ENCODE measurements at regions not wholly inside any gene's neighbourhood (a gene's known extent, or its start where the extent isn't known, plus 50 kb on each side); places are given as distances from the start of the nearest gene placed in this dataset.

- no TSS peak for BruUV-seq (replicated peaks)
- ATAC-seq (no peak), DNase-seq (ENCODE audit: low read depth, low spot score) (no peak)
- no peaks in the 10 kb centered on the region for H3K27me3 ChIP-seq (ENCODE audit: control insufficient read depth, insufficient read depth, low read length)
- H3K9me3 ChIP-seq (ENCODE audit: control insufficient read depth, insufficient read depth, low read depth, low read length), result no peaks in the 10 kb centered on the region
- no peak overlapping the region for H3K27ac ChIP-seq (ENCODE audit: low read length)
- TF ChIP-seq SIN3A (IDR thresholded peaks at IDR 0.05; ENCODE audit: borderline replicate concordance, insufficient read depth, low read depth, low read length) (no peak), CTCF (IDR thresholded peaks at IDR 0.05) (no peak), POLR2AphosphoS5 (IDR thresholded peaks at IDR 0.05; ENCODE audit: low read depth, low read length) (no peak), TCF7L2 (IDR thresholded peaks at IDR 0.05; ENCODE audit: low read depth, low read length) (no peak), REST (IDR thresholded peaks at IDR 0.05; ENCODE audit: insufficient read depth in 1 of 2, low read depth in 2 of 2, low read length in 1 of 2) (no peak)
- ChIA-PET CTCF (no interaction called here), POLR2A (no interaction called here)
- in situ Hi-C loops (cut with HindIII; ENCODE audit: low pct_unique_long_range_greater_than_20kb, low sequenced_read_pairs) (no loop called here), intact Hi-C loops (cut with micrococcal nuclease; ENCODE audit: unreplicated experiment) (no loop called here)
- H3K4me1 ChIP-seq (ENCODE audit: control insufficient read depth, insufficient read depth, low read length), result no peaks in the 10 kb centered on the region
- H3K4me3 ChIP-seq (ENCODE audit: low read depth in 2 of 2, low read length in 2 of 2), result no peak overlapping the region
- H3K36me3 ChIP-seq (ENCODE audit: control insufficient read depth, insufficient read depth, low read length), result no peaks in the 10 kb centered on the region
Observed at GRCh38 chr3:56940976-56941375, 119.5 kb upstream of the SPATA12 start.

- ATAC-seq, result no peak
- Histone ChIP-seq H3K4me3 (ENCODE audit: low read depth in 2 of 2, low read length in 2 of 2) (no peak overlapping the region), H3K36me3 (ENCODE audit: control insufficient read depth, insufficient read depth, low read length) (no peaks in the 10 kb centered on the region), H3K27ac (ENCODE audit: low read length) (no peak overlapping the region), H3K9me3 (ENCODE audit: control insufficient read depth, insufficient read depth, low read depth, low read length) (no peaks in the 10 kb centered on the region), H3K4me1 (ENCODE audit: control insufficient read depth, insufficient read depth, low read length) (no peaks in the 10 kb centered on the region), H3K27me3 (ENCODE audit: control insufficient read depth, insufficient read depth, low read length) (no peaks in the 10 kb centered on the region)
- intact Hi-C loops (cut with micrococcal nuclease; ENCODE audit: unreplicated experiment), result no loop called here
- BruUV-seq (replicated peaks), result no TSS peak
- ChIA-PET POLR2A (no interaction called here), CTCF (no interaction called here)
- DNase-seq (ENCODE audit: low read depth, low spot score), result no peak
- in situ Hi-C loops (cut with HindIII; ENCODE audit: low pct_unique_long_range_greater_than_20kb, low sequenced_read_pairs), result no loop called here
- TF ChIP-seq SIN3A (IDR thresholded peaks at IDR 0.05; ENCODE audit: borderline replicate concordance, insufficient read depth, low read depth, low read length) (no peak), CTCF (IDR thresholded peaks at IDR 0.05) (no peak), POLR2AphosphoS5 (IDR thresholded peaks at IDR 0.05; ENCODE audit: low read depth, low read length) (no peak), REST (IDR thresholded peaks at IDR 0.05; ENCODE audit: insufficient read depth in 1 of 2, low read depth in 2 of 2, low read length in 1 of 2) (no peak)
Observed at GRCh38 chr3:56940321-56940720, 120.1 kb upstream of the SPATA12 start.
